ENCODE measurements at regions not wholly inside any gene's neighbourhood (a gene's known extent, or its start where the extent isn't known, plus 50 kb on each side); places are given as distances from the start of the nearest gene placed in this dataset.

DNA sequence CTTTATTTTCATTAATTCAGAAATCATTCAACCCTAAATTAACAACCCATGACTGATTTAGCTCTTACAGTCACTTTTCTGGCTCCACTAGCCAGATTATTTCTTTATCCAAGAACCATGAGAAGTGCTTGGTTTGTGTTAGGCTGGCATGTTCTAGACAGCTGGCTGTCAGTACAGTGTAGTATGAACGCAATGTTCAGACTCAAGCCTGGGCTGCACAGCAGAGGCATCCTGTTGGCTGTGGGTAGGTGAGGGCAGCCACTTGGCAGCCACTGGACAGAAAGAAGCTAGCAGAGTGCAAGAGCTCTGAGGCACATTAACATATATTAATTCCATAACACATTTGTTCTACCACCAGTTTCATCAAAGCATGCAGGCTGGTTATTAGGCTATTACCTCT, 522.9 kb upstream of the FSHR start:
- no peak for DNase-seq
- H3K36me3 ChIP-seq = no peaks in the 10 kb centered on the region
- no peaks in the 10 kb centered on the region for H3K4me1 ChIP-seq
- intact Hi-C loops (cut with DNase I; ENCODE audit: low total_unique reads) = no loop called here
- in situ Hi-C loops (cut with MboI; ENCODE audit: low pct_ligation_motif_present in 1 of 4, low pct_unique_long_range_greater_than_20kb in 1 of 4, low sequenced_read_pairs in 3 of 4) = no loop called here
- H3K9me3 ChIP-seq = no peaks in the 10 kb centered on the region
- no peak overlapping the region for H3K27ac ChIP-seq
- TF ChIP-seq POLR2AphosphoS5 (IDR thresholded peaks at IDR 0.05) = no peak
- no peak for TF ChIP-seq POLR2A (IDR thresholded peaks at IDR 0.05)
- no peak for TF ChIP-seq EP300 (IDR thresholded peaks at IDR 0.05; ENCODE audit: low read depth)
- TF ChIP-seq, protein P1, sequence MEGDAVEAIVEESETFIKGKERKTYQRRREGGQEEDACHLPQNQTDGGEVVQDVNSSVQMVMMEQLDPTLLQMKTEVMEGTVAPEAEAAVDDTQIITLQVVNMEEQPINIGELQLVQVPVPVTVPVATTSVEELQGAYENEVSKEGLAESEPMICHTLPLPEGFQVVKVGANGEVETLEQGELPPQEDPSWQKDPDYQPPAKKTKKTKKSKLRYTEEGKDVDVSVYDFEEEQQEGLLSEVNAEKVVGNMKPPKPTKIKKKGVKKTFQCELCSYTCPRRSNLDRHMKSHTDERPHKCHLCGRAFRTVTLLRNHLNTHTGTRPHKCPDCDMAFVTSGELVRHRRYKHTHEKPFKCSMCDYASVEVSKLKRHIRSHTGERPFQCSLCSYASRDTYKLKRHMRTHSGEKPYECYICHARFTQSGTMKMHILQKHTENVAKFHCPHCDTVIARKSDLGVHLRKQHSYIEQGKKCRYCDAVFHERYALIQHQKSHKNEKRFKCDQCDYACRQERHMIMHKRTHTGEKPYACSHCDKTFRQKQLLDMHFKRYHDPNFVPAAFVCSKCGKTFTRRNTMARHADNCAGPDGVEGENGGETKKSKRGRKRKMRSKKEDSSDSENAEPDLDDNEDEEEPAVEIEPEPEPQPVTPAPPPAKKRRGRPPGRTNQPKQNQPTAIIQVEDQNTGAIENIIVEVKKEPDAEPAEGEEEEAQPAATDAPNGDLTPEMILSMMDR (IDR thresholded peaks at IDR 0.05) = no peak
- H3K4me3 ChIP-seq = no peak overlapping the region
- no peaks in the 10 kb centered on the region for H3K27me3 ChIP-seq
- WGBS, 2 donors (ENCODE audit: low coverage in 1 of 2) = 81% methylated on average over 1 of the region's 1 CpG; no CpG with 5 or more reads in 1 of the 2 donors

DNA sequence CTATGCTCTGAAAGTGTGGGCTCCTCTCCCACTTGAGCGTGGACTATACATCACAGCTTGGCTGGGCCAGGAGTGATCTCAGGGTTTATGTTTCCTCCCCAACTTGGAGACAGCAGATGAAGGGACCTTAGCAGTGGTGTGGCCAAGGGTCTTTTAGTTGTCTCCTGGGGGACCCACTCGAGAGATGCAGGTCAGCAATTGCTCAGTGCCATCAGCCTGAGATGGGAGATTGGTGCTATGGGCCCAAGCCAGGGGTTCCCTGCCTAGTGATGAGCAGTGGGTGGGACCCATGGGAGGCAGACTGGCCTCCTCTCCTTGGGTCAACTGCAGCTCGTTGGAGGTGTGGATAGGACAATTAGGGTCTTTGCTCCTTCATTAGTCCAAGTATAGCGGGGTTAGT, 510.5 kb upstream of the FSHR start:
- Histone ChIP-seq H3K4me1 (no peaks in the 10 kb centered on the region), H3K9me3 (no peaks in the 10 kb centered on the region), H3K36me3 (no peaks in the 10 kb centered on the region), H3K4me3 (no peak overlapping the region), H3K27me3 (no peaks in the 10 kb centered on the region), H3K27ac (no peak overlapping the region)
- TF ChIP-seq, protein P1 (IDR thresholded peaks at IDR 0.05) = no peak
- no peak for TF ChIP-seq POLR2A (IDR thresholded peaks at IDR 0.05)
- 70% methylated on average over 4 of the region's 4 CpGs; no CpG with 5 or more reads in 1 of the 2 donors for WGBS, 2 donors (ENCODE audit: low coverage in 1 of 2)
- DNase-seq = no peak
- in situ Hi-C loops (cut with MboI; ENCODE audit: low pct_ligation_motif_present in 1 of 4, low pct_unique_long_range_greater_than_20kb in 1 of 4, low sequenced_read_pairs in 3 of 4) (no loop called here), intact Hi-C loops (cut with DNase I; ENCODE audit: low total_unique reads) (no loop called here)

DNA sequence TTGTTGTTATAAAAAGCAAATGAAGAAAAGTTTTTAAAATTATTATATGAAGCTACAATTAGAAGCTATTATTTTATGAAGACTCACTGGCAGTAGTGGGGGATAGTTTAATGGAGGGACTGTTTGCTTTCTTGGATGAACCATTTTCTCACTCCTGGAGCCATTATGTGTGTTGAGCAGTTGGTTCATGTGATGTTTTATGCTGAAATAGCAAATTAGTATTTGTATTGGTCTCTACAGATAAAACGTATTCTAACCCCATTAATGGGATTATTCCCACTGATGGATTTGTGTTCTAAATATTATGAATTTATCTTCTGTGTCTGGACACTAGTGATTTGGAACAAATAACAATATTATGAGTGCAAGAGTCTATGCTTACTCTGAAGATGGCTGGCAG, 507.5 kb upstream of the FSHR start:
- intact Hi-C loops (cut with DNase I; ENCODE audit: low total_unique reads) = no loop called here
- H3K27me3 ChIP-seq = no peaks in the 10 kb centered on the region
- whole genome bisulfite sequencing, 2 donors (ENCODE audit: low coverage in 1 of 2) = 60 to 65% methylated on average over 1 of the region's 1 CpG
- H3K9me3 ChIP-seq = no peaks in the 10 kb centered on the region
- no peaks in the 10 kb centered on the region for H3K36me3 ChIP-seq
- in situ Hi-C loops (cut with MboI; ENCODE audit: low pct_ligation_motif_present in 1 of 4, low pct_unique_long_range_greater_than_20kb in 1 of 4, low sequenced_read_pairs in 3 of 4) = no loop called here
- no peak overlapping the region for H3K27ac ChIP-seq
- H3K4me1 ChIP-seq = no peaks in the 10 kb centered on the region
- TF ChIP-seq POLR2AphosphoS5 (IDR thresholded peaks at IDR 0.05) = no peak
- TF ChIP-seq, protein P1 (IDR thresholded peaks at IDR 0.05) = no peak
- no peak overlapping the region for H3K4me3 ChIP-seq
- no peak for DNase-seq

DNA sequence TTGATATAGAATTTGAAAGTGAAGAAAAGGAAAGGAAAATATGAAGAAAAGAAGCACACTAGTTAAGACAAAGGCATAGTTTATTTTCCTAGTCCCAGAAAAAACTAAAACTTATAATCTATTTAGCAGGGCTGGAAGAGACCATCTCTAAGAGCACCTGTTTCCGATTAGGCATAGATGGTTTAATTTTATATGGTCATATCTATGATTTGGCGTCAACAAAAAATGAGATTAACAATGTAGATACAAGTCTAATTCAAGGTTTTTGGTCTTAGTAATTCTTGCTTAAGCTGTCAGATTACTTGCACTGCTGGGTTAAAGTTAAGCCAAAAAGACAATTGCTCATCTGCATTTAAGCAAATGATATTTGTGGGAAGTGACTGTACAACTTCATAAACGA, 502.5 kb upstream of the FSHR start:
- Histone ChIP-seq H3K36me3 (no peaks in the 10 kb centered on the region), H3K27me3 (no peaks in the 10 kb centered on the region), H3K9me3 (no peaks in the 10 kb centered on the region), H3K27ac (no peak overlapping the region), H3K4me3 (no peak overlapping the region), H3K4me1 (no peaks in the 10 kb centered on the region)
- in situ Hi-C loops (cut with MboI; ENCODE audit: low pct_ligation_motif_present in 1 of 4, low pct_unique_long_range_greater_than_20kb in 1 of 4, low sequenced_read_pairs in 3 of 4) (no loop called here), intact Hi-C loops (cut with DNase I; ENCODE audit: low total_unique reads) (no loop called here)
- WGBS, 2 donors (ENCODE audit: low coverage in 1 of 2) = 55 to 76% methylated on average over 3 of the region's 3 CpGs
- DNase-seq = no peak
- TF ChIP-seq, protein P1 (IDR thresholded peaks at IDR 0.05) = no peak
- TF ChIP-seq EP300 (IDR thresholded peaks at IDR 0.05; ENCODE audit: low read depth) = no peak

Data from transverse colon (tissue), 4 donors.